IPS DF 6.9 (cell line): ENCODE measurements at regions not wholly inside any gene's neighbourhood (a gene's known extent, or its start where the extent isn't known, plus 50 kb on each side); places are given as distances from the start of the nearest gene placed in this dataset.

Experiments
- DNase-seq: peaks from one replicate; pipeline ENCODE4 v3.0.0-alpha.2; 2013; ENCODE audit warnings: low read depth, low spot score
- H3K27ac ChIP-seq: one replicate; pipeline ENCODE4 v1.5.1; 2013; ENCODE audit warnings: low read length, control low read depth
- H3K27me3 ChIP-seq: 2 replicates; pipeline ENCODE4 v1.6.1; 2013; ENCODE audit warnings: mild to moderate bottlenecking, low read length; ENCODE audit not compliant: control insufficient read depth, insufficient read depth
- H3K36me3 ChIP-seq: 2 replicates; pipeline ENCODE4 v1.6.1; 2013; ENCODE audit warnings: low read length; ENCODE audit not compliant: control insufficient read depth, insufficient read depth
- H3K4me1 ChIP-seq: 2 replicates; pipeline ENCODE4 v1.6.1; 2013; ENCODE audit warnings: low read length; ENCODE audit not compliant: control insufficient read depth, insufficient read depth
- H3K4me3 ChIP-seq: 2 replicates; pipeline ENCODE4 v1.5.1; 2013; ENCODE audit warnings: mild to moderate bottlenecking, low read length
- H3K9me3 ChIP-seq: 2 replicates; pipeline ENCODE4 v1.6.1; 2013; ENCODE audit warnings: low read length, inconsistent platforms; ENCODE audit not compliant: control insufficient read depth, insufficient read depth
- WGBS: extraction: QIAGEN DNeasy Blood & Tissue Kit; methylation state at CpG from one replicate; pipeline ENCODE4 v1.1.7; 2013; ENCODE audit warnings: mixed read lengths, missing lambda C conversion rate; ENCODE audit not compliant: insufficient read length, insufficient coverage; 5-methylcytosine and 5-hydroxymethylcytosine counted together

DNA sequence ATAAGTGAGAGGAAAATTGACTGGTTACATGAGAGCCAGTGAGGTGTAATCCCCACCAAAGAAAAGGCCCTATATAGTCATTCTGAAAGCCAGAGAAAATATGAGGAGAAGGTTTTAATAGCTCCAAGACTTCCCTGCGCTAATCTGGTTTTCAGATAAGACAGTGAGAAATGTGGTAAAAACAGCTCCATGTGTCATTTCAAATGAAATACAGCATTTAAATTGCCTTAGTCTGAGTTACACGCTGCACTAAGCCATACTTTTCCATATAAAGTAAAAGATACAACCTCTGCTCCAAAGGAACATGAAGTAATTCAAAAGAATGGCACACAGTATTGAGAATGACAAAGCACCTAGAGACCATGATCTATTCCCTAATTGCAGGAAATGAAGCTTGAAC, 378.0 kb upstream of the PDE4D start:
- no CpG with 5 or more reads among the region's 2 CpGs for WGBS
- H3K27ac ChIP-seq, result no peak overlapping the region
- H3K4me1 ChIP-seq, result no peaks in the 10 kb centered on the region
- H3K4me3 ChIP-seq, result no peak overlapping the region
- no peaks in the 10 kb centered on the region for H3K27me3 ChIP-seq
- H3K36me3 ChIP-seq, result no peaks in the 10 kb centered on the region
- H3K9me3 ChIP-seq, result no peaks in the 10 kb centered on the region
- DNase-seq, result no peak

DNA sequence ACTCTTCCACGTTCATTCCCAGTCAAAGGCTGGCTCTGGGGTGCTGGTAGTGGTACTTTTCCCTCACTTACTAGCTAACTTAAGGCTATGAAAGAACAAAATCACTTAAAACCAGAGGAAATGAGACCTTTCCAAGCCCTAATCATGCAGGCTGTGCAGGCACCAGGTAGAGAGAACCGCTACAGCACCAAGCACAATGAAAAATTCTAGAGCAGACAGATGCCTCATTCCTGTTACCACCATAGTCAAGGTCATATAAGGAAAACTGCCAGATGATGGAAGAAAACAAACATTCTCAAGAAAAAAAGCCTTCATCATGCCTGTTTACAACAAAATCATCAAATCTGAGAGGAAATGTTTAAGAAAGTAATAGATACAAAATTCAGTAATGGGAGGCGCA, 374.4 kb upstream of the PDE4D start:
- no peak for DNase-seq
- Histone ChIP-seq H3K9me3 (no peaks in the 10 kb centered on the region), H3K36me3 (no peaks in the 10 kb centered on the region), H3K4me3 (no peak overlapping the region), H3K4me1 (no peaks in the 10 kb centered on the region), H3K27ac (no peak overlapping the region), H3K27me3 (no peaks in the 10 kb centered on the region)
- WGBS, result no CpG with 5 or more reads among the region's 3 CpGs

DNA sequence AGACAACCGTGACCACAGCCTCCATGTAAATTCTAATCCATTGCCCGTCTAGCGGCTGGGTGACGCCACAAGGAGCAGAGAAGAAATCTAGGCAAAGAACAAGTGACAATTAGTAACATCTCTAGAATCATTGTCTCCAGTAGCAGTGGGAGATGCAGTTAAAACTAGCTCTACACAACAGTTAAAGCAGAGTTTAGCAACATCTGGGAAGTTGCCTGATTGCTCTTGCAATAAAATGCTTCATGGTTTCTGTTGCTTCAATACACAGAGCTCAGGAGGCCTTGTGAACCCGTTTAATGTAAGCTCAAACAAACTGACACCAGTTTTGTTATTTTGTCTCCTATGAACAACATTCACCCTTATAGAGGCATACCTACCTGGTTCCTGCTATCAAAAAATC, 369.8 kb upstream of the PDE4D start:
- Histone ChIP-seq H3K27ac (no peak overlapping the region), H3K4me3 (no peak overlapping the region)

DNA sequence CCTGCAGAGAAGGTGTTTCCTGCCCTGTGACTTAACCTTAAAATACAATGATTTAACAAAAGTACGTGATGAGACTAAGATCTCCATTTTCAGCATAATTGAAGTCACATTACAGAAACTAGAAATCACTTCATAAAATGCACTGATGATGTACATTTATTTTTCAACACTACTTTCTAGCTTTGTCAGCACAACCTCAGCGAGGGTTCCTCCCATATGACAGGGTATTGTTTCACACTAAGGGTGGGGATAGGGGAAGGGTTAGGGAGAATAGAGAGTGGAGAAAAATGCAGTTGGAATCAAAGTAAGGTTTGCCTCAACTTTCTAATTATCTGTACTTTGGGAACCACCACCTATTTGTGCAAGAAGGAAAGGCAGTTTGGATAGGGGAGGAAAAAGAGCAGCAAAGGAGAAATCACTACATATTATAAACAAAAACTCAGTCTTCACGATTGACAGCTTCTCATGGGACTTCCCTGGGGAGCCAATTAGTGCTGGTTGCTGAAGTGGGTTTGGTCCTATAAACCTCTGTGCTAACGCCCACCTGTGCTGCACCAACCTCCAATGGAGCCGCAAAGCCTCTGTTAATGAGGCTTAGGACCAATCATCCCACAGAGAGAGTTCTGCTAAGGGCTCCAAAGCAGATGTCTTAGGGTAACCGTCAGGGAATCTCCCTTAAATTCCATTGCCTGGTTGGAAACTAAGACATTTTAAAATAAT, 369.2 kb upstream of the PDE4D start:
- Histone ChIP-seq H3K9me3 (no peaks in the 10 kb centered on the region), H3K4me1 (no peaks in the 10 kb centered on the region), H3K27ac (no peak overlapping the region), H3K27me3 (no peaks in the 10 kb centered on the region), H3K4me3 (no peak overlapping the region), H3K36me3 (no peaks in the 10 kb centered on the region)
- WGBS, result no CpG with 5 or more reads among the region's 6 CpGs
- no peak for DNase-seq

More for the DNA sequence above, 369.8 kb upstream of the PDE4D start:
- no CpG with 5 or more reads among the region's 5 CpGs for WGBS
- Histone ChIP-seq H3K27me3 (no peaks in the 10 kb centered on the region), H3K4me1 (no peaks in the 10 kb centered on the region), H3K9me3 (no peaks in the 10 kb centered on the region), H3K36me3 (no peaks in the 10 kb centered on the region)
- DNase-seq, result no peak

DNA sequence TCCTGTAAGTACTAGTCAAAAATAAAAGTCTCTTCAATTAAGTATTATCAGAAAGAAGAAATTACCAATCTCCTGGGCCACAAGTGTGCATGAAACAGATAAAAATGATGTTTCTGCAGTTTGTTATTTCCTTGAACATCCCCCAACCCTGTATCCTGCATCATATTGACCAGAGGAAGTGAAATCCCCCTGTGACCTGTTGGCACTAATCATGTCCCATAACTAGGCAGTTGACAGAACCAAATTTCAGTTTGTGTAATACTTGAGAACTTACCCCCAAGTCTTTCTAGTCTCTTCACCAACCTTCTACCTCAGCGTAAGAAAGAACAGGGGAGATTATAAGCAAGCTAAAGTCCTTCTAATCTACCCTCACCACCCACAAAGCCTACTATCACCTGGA, 368.2 kb upstream of the PDE4D start:
- Histone ChIP-seq H3K4me3 (no peak overlapping the region), H3K27ac (no peak overlapping the region), H3K36me3 (no peaks in the 10 kb centered on the region), H3K27me3 (no peaks in the 10 kb centered on the region), H3K9me3 (no peaks in the 10 kb centered on the region), H3K4me1 (no peaks in the 10 kb centered on the region)
- DNase-seq, result no peak
- WGBS, result no CpG with 5 or more reads among the region's 1 CpG

DNA sequence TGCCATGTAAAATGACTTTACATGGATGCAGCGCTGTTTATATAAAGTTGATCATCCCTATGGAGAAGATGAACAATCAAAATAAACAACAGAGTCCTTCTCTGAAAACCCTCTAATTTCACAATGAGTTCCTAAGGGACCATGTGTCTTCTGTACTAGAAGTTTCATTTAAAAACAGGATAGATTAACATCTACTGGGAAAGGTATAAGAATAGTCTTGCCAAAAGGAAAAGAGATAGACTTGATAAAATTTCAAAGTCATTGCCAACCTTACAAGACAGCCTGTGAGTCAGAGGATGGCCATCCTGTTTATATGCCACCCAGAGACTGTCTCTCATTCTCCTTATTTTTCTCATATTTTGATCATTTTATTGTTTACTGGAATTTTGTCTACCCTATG, 367.1 kb upstream of the PDE4D start:
- no peaks in the 10 kb centered on the region for H3K4me1 ChIP-seq
- no peak overlapping the region for H3K4me3 ChIP-seq
- no peaks in the 10 kb centered on the region for H3K27me3 ChIP-seq
- no peak for DNase-seq
- H3K27ac ChIP-seq, result no peak overlapping the region
- no peaks in the 10 kb centered on the region for H3K36me3 ChIP-seq
- no CpG with 5 or more reads among the region's 1 CpG for WGBS
- H3K9me3 ChIP-seq, result no peaks in the 10 kb centered on the region

DNA sequence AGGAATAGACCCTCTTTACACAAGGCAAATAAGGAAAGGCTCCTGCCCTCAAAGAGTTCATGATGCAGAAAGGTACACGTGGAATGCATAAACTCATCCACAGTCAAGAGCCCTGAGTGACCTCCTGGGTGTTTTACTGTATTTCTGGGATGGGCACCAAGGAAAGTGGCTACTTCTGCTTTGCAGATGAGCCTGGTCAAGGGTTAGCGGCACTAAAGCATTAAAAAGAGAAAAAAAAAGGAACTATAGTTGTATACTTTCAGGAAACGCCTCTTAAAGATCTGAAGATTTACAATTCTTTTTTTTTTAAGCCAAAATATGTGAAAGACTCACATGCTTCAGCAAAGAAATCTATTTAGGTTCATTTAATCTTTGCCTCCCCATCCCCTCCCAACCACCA, 366.2 kb upstream of the PDE4D start:
- DNase-seq, result no peak
- H3K9me3 ChIP-seq, result no peaks in the 10 kb centered on the region
- H3K27ac ChIP-seq, result no peak overlapping the region
- no CpG with 5 or more reads among the region's 3 CpGs for WGBS
- no peaks in the 10 kb centered on the region for H3K36me3 ChIP-seq
- no peaks in the 10 kb centered on the region for H3K27me3 ChIP-seq
- H3K4me3 ChIP-seq, result no peak overlapping the region
- no peaks in the 10 kb centered on the region for H3K4me1 ChIP-seq

DNA sequence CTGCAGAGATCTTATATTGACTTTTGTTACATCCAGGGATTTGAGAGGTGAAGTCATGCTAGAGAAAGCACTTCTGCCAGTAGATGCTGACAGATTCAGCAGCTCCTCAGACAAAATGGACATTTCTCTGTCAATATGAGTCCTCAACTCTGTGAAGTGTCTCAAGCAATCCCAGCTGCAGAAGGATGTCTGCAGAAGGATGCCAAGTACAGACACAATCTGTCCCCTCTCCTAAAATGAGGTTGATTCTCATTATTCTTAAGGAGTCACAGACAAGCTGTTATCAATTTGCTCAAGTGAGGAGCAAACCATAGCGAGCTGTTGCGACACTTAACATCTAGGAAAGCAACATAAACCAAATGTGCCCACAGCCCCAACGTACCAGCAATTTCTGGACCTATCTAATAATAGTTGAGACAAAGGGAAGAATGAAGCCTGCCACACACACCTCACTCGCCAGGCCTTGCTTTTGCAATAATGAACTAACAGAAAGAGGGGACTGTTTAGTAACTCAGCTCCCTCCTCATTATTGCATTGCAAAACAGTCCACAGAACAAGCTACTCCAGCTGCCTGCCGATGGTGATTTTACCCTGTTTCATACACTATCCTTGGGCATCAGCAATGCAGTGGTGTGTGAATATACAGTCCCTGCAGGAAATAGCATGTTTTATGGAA, 364.2 kb upstream of the PDE4D start:
- Histone ChIP-seq H3K27ac (no peak overlapping the region), H3K4me1 (no peaks in the 10 kb centered on the region), H3K36me3 (no peaks in the 10 kb centered on the region), H3K4me3 (no peak overlapping the region), H3K27me3 (no peaks in the 10 kb centered on the region), H3K9me3 (no peaks in the 10 kb centered on the region)
- no peak for DNase-seq
- no CpG with 5 or more reads among the region's 5 CpGs for whole genome bisulfite sequencing

DNA sequence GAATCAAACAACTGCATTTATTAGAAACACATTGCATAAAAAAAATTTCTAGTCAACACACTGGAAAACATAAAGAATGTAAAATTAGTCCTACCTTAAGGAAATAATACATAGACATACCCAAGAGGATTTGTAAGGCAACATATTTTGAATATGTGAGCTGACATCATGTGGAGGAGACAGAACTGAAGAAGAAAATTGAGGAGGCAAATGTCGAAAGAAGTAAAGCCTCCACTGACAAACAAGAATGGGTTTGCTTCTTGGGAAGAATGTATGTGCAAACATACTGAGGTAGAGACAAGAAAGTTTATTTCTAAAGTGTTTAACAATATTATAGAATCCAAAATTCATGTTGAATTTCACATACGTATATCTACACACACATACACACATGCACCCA, 363.0 kb upstream of the PDE4D start:
- Histone ChIP-seq H3K9me3 (no peaks in the 10 kb centered on the region), H3K27me3 (no peaks in the 10 kb centered on the region), H3K4me3 (no peak overlapping the region), H3K4me1 (no peaks in the 10 kb centered on the region), H3K27ac (no peak overlapping the region), H3K36me3 (no peaks in the 10 kb centered on the region)
- no CpG with 5 or more reads among the region's 2 CpGs for WGBS
- no peak for DNase-seq

DNA sequence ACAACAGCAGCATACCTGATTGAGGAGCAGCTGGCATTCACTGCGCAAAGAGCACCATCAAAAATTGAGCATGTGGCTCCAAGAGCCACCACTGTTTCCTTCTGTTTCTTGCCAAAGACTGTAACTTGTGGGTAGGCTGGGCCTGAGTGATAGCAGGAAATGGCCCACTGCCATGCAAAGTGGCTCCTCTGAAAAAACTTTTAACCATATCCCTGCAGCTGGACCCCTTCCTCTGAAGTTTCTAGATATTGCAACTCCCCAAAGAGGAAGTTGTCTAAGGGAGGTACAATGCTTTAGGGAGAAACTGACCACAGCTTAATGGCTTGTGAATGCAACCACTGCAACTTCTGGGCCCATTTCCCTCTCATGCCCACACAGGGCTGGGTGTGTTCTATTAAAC, 355.4 kb upstream of the PDE4D start:
- no peaks in the 10 kb centered on the region for H3K36me3 ChIP-seq
- H3K27me3 ChIP-seq, result no peaks in the 10 kb centered on the region
- no CpG with 5 or more reads among the region's 1 CpG for WGBS
- no peak for DNase-seq
- H3K9me3 ChIP-seq, result no peaks in the 10 kb centered on the region
- no peak overlapping the region for H3K4me3 ChIP-seq
- H3K27ac ChIP-seq, result no peak overlapping the region
- H3K4me1 ChIP-seq, result no peaks in the 10 kb centered on the region

DNA sequence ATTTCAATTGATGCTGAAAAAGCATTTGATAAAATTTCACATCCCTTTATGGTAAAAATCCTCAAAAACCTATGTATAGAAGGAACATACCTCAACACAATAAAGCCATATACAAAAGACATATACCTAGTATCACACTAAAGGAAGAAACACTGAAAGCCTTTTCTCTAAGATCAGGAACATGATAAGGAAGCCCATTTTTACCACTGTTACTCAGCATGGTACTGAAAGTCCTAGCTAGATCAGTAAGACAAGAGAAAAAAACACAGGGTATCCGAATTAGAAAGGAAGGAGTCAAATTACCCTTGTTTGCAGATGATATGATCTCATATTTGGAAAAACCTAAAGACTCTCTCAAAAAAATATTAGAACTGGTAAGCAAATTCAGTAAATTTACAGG, 350.2 kb upstream of the PDE4D start:
- H3K27ac ChIP-seq, result no peak overlapping the region
- H3K9me3 ChIP-seq, result no peaks in the 10 kb centered on the region
- no peaks in the 10 kb centered on the region for H3K36me3 ChIP-seq
- WGBS, result no CpG with 5 or more reads among the region's 1 CpG
- no peak overlapping the region for H3K4me3 ChIP-seq
- DNase-seq, result no peak
- H3K27me3 ChIP-seq, result no peaks in the 10 kb centered on the region
- no peaks in the 10 kb centered on the region for H3K4me1 ChIP-seq
